ENCODE measurements at regions not wholly inside any gene's neighbourhood (a gene's known extent, or its start where the extent isn't known, plus 50 kb on each side); places are given as distances from the start of the nearest gene placed in this dataset.

DNA sequence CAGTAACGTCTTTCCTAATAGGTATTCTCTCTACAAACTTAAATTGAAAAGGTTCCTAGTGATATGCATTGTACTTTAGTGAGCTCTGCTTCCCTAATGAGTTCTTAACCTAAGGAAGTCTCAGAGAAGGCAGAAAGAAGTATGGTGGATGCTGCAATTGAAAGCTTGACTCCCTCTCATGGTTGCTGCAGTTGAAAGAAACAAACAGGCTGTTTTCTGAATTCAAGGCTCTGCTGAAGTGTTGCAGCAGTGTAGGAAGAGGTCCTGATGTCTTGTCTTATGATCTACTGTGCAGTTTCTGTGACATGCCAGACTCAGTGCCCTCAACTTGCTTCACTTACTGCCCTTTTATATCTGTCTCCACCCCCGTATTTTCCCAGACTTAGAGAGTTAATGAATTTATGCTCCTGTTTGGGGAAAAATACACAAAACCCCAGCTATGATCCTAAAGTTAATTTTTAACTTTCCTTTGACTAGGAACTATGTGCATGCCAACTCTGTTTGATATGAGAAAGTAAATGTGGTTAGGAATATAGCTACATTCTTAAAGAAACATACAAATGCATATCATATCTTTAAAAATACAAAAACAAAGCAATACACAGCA, 655.3 kb upstream of the FAM98A start:
- no peak overlapping the region for H3K9ac ChIP-seq (ENCODE audit: low read length)
- no peaks in the 10 kb centered on the region for H3K9me2 ChIP-seq (replicated peaks; ENCODE audit: low read length)
- ChIA-PET CTCF (no interaction called here), POLR2A (ENCODE audit: unreplicated experiment) (no interaction called here)
- H3K27me3 ChIP-seq (ENCODE audit: low read length), result no peaks in the 10 kb centered on the region
- no peaks in the 10 kb centered on the region for H3K36me3 ChIP-seq (ENCODE audit: low read depth, low read length)
- ATAC-seq, result no peak
- DNase-seq, result no peak
- no peak overlapping the region for H2AFZ ChIP-seq (ENCODE audit: low read length)
- H4K20me1 ChIP-seq (ENCODE audit: low read length), result no peaks in the 10 kb centered on the region
- TF ChIP-seq, protein P1, sequence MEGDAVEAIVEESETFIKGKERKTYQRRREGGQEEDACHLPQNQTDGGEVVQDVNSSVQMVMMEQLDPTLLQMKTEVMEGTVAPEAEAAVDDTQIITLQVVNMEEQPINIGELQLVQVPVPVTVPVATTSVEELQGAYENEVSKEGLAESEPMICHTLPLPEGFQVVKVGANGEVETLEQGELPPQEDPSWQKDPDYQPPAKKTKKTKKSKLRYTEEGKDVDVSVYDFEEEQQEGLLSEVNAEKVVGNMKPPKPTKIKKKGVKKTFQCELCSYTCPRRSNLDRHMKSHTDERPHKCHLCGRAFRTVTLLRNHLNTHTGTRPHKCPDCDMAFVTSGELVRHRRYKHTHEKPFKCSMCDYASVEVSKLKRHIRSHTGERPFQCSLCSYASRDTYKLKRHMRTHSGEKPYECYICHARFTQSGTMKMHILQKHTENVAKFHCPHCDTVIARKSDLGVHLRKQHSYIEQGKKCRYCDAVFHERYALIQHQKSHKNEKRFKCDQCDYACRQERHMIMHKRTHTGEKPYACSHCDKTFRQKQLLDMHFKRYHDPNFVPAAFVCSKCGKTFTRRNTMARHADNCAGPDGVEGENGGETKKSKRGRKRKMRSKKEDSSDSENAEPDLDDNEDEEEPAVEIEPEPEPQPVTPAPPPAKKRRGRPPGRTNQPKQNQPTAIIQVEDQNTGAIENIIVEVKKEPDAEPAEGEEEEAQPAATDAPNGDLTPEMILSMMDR (conservative IDR thresholded peaks at IDR 0.05; ENCODE audit: low read depth, low read length), result no peak
- TF ChIP-seq EZH2phosphoT487 (IDR thresholded peaks at IDR 0.05; ENCODE audit: borderline replicate concordance, low read length), result no peak
- no peak for TF ChIP-seq EZH2 (IDR thresholded peaks at IDR 0.05; ENCODE audit: low read length, unreplicated experiment)
- H3K4me3 ChIP-seq (ENCODE audit: low read length), result no peak overlapping the region
- H3K4me2 ChIP-seq (ENCODE audit: low read length), result no peak overlapping the region
- no peaks in the 10 kb centered on the region for H3K4me1 ChIP-seq (ENCODE audit: insufficient read depth, low read length)
- intact Hi-C loops (cut with micrococcal nuclease), result no loop called here
- no peaks in the 10 kb centered on the region for H3F3A ChIP-seq (ENCODE audit: low read length, unreplicated experiment)
- H3K79me2 ChIP-seq (ENCODE audit: low read length), result no peaks in the 10 kb centered on the region
- BruUV-seq (replicated peaks), result no TSS peak
- H3K27ac ChIP-seq (ENCODE audit: low read length), result no peak overlapping the region
- H3K9me3 ChIP-seq (ENCODE audit: low read length), result no peaks in the 10 kb centered on the region

GRCh38 chr2:34252111-34252510, 653.0 kb upstream of the FAM98A start:
- no TSS peak for BruUV-seq (replicated peaks)

GRCh38 chr2:34251578-34251977, 652.5 kb upstream of the FAM98A start:
- Histone ChIP-seq H3K9me3 (ENCODE audit: low read length) (no peaks in the 10 kb centered on the region), H3K36me3 (ENCODE audit: low read depth, low read length) (no peaks in the 10 kb centered on the region), H3K9ac (ENCODE audit: low read length) (no peak overlapping the region), H3K27ac (ENCODE audit: low read length) (no peak overlapping the region), H3K27me3 (ENCODE audit: low read length) (no peaks in the 10 kb centered on the region), H3K9me2 (replicated peaks; ENCODE audit: low read length) (no peaks in the 10 kb centered on the region), H4K20me1 (ENCODE audit: low read length) (no peaks in the 10 kb centered on the region), H3K4me1 (ENCODE audit: insufficient read depth, low read length) (no peaks in the 10 kb centered on the region), H3K4me3 (ENCODE audit: low read length) (no peak overlapping the region), H2AFZ (ENCODE audit: low read length) (no peak overlapping the region), H3F3A (ENCODE audit: low read length, unreplicated experiment) (no peaks in the 10 kb centered on the region), H3K4me2 (ENCODE audit: low read length) (no peak overlapping the region), H3K79me2 (ENCODE audit: low read length) (no peaks in the 10 kb centered on the region)
- no TSS peak for BruUV-seq (replicated peaks)
- intact Hi-C loops (cut with micrococcal nuclease), result no loop called here
- no peak for DNase-seq
- ChIA-PET CTCF (no interaction called here), POLR2A (ENCODE audit: unreplicated experiment) (no interaction called here)
- TF ChIP-seq EZH2 (IDR thresholded peaks at IDR 0.05; ENCODE audit: low read length, unreplicated experiment) (no peak), EZH2phosphoT487 (IDR thresholded peaks at IDR 0.05; ENCODE audit: borderline replicate concordance, low read length) (no peak)
- no peak for ATAC-seq

More at GRCh38 chr2:34252111-34252510, 653.0 kb upstream of the FAM98A start:
- Histone ChIP-seq H3K9me3 (ENCODE audit: low read length) (no peaks in the 10 kb centered on the region), H3K4me1 (ENCODE audit: insufficient read depth, low read length) (no peaks in the 10 kb centered on the region), H3K79me2 (ENCODE audit: low read length) (no peaks in the 10 kb centered on the region), H3K4me3 (ENCODE audit: low read length) (no peak overlapping the region), H3K27me3 (ENCODE audit: low read length) (no peaks in the 10 kb centered on the region), H3K9ac (ENCODE audit: low read length) (no peak overlapping the region), H4K20me1 (ENCODE audit: low read length) (no peaks in the 10 kb centered on the region), H3K36me3 (ENCODE audit: low read depth, low read length) (no peaks in the 10 kb centered on the region), H3K27ac (ENCODE audit: low read length) (no peak overlapping the region), H3F3A (ENCODE audit: low read length, unreplicated experiment) (no peaks in the 10 kb centered on the region), H3K4me2 (ENCODE audit: low read length) (no peak overlapping the region), H2AFZ (ENCODE audit: low read length) (no peak overlapping the region), H3K9me2 (replicated peaks; ENCODE audit: low read length) (no peaks in the 10 kb centered on the region)
- intact Hi-C loops (cut with micrococcal nuclease), result no loop called here
- TF ChIP-seq EZH2phosphoT487 (IDR thresholded peaks at IDR 0.05; ENCODE audit: borderline replicate concordance, low read length) (no peak), EZH2 (IDR thresholded peaks at IDR 0.05; ENCODE audit: low read length, unreplicated experiment) (no peak)
- TF ChIP-seq, protein P1 (conservative IDR thresholded peaks at IDR 0.05; ENCODE audit: low read depth, low read length), result no peak
- ATAC-seq, result no peak
- POLR2A ChIA-PET (ENCODE audit: unreplicated experiment), result no interaction called here
- no peak for DNase-seq
- CTCF ChIA-PET, result no interaction called here
